Stomach (tissue), 4 donors: ENCODE measurements at regions not wholly inside any gene's neighbourhood (a gene's known extent, or its start where the extent isn't known, plus 50 kb on each side); places are given as distances from the start of the nearest gene placed in this dataset.

ENCODE experiments used
- CTCF ChIP-seq, 7 experiments: fragments of 450-650 bp in 4 of 7; fragments of 200-600 bp in 3 of 7; sonication (generic) in 3 of 7; IDR thresholded peaks; one replicate each; pipeline ENCODE4 v1.5.1; 2016 to 2019; ENCODE audit warnings: antibody characterized with exemption in 7 of 7, control low read depth in 2 of 7, mild to moderate bottlenecking in 1 of 7
- POLR2A ChIP-seq, 4 donors: fragments of 450-650 bp; IDR thresholded peaks; one replicate each; pipeline ENCODE4 v1.6.1; 2016; ENCODE audit warnings: antibody characterized with exemption in 4 of 4, control low read depth in 2 of 4, mild to moderate bottlenecking in 1 of 4, moderate library complexity in 1 of 4

GRCh38 chr12:115341442-115341841 is 657.5 kb upstream of the TBX3 start:
- TF ChIP-seq CTCF (IDR thresholded peaks at IDR 0.05): no peak
- TF ChIP-seq POLR2A (IDR thresholded peaks at IDR 0.05): no peak
